Naive thymus-derived CD4-positive, alpha-beta T cell (primary cell): ENCODE measurements at regions not wholly inside any gene's neighbourhood (a gene's known extent, or its start where the extent isn't known, plus 50 kb on each side); places are given as distances from the start of the nearest gene placed in this dataset.

Experiments used
- ATAC-seq: fragments of 150-1000 bp; cut with Tn5 transposase; 2 replicates; pipeline ENCODE4 v1.10.0; 2021; ENCODE audit warnings: mild to moderate bottlenecking, moderate library complexity
- CTCF ChIA-PET: fragments of 350-600 bp; sonication (Branson Sonifier 250); formaldehyde crosslinking; loops from one replicate; lab custom pipeline; 2021; ENCODE audit warnings: antibody characterized with exemption; lab: Charles Lee
- POLR2A ChIA-PET: fragments of 350-600 bp; sonication (Branson Sonifier 250); formaldehyde crosslinking; loops from one replicate; lab custom pipeline; 2021; ENCODE audit warnings: antibody characterized with exemption, inconsistent platforms; lab: Charles Lee
- DNase-seq, 9 donors: peaks; one replicate each; pipeline versions ENCODE4 v3.0.0 to v3.0.0-alpha.2; 2020 to 2022; ENCODE audit warnings: mixed read lengths in 1 of 9
- H3K27ac ChIP-seq: one replicate; pipeline ENCODE4 v1.7.0; 2013; ENCODE audit warnings: mild to moderate bottlenecking, low read depth, low read length, moderate library complexity
- H3K27me3 ChIP-seq, 2 donors: one replicate each; pipeline ENCODE4 v1.7.0; 2013; ENCODE audit warnings: low read length in 2 of 2, mild to moderate bottlenecking in 2 of 2, moderate library complexity in 2 of 2; ENCODE audit not compliant: control insufficient read depth in 2 of 2, insufficient read depth in 2 of 2
- H3K36me3 ChIP-seq, 3 experiments: 1 replicate in 2 of 3; 2 replicates in 1 of 3; pipeline ENCODE4 v1.7.0; 2013; ENCODE audit warnings: low read length in 3 of 3, mild to moderate bottlenecking in 3 of 3, moderate library complexity in 1 of 3; ENCODE audit not compliant: insufficient read depth in 3 of 3, control insufficient read depth in 2 of 3
- H3K4me1 ChIP-seq, 2 donors: one replicate each; pipeline ENCODE4 v1.7.0; 2013; ENCODE audit warnings: low read length in 2 of 2, mild to moderate bottlenecking in 2 of 2, moderate library complexity in 1 of 2; ENCODE audit not compliant: control insufficient read depth in 2 of 2, insufficient read depth in 2 of 2
- H3K4me3 ChIP-seq: 2 replicates; pipeline ENCODE4 v1.7.0; 2013; ENCODE audit warnings: mild to moderate bottlenecking, low read length
- H3K9me3 ChIP-seq, 3 experiments: 1 replicate in 2 of 3; 2 replicates in 1 of 3; pipeline ENCODE4 v1.7.0; 2013; ENCODE audit warnings: low read length in 3 of 3; ENCODE audit not compliant: control insufficient read depth in 2 of 3
- H3K27ac Mint-ChIP-seq, 9 donors: one replicate each; pipeline ENCODE4 v1.8.0; 2020 to 2022; ENCODE audit warnings: mixed read lengths in 9 of 9, mild to moderate bottlenecking in 8 of 9, moderate library complexity in 5 of 9, inconsistent platforms in 2 of 9
- H3K27me3 Mint-ChIP-seq, 5 donors: one replicate each; pipeline ENCODE4 v1.8.0; 2021 to 2022; ENCODE audit warnings: mixed read lengths in 5 of 5, mild to moderate bottlenecking in 1 of 5
- H3K36me3 Mint-ChIP-seq, 5 donors: one replicate each; pipeline ENCODE4 v1.8.0; 2020 to 2022; ENCODE audit warnings: mixed read lengths in 5 of 5, mild to moderate bottlenecking in 3 of 5, inconsistent platforms in 1 of 5
- H3K4me1 Mint-ChIP-seq, 7 donors: one replicate each; pipeline ENCODE4 v1.8.0; 2020 to 2022; ENCODE audit warnings: mixed read lengths in 7 of 7, mild to moderate bottlenecking in 3 of 7, inconsistent platforms in 1 of 7
- H3K4me3 Mint-ChIP-seq, 10 donors: one replicate each; pipeline ENCODE4 v1.8.0; 2020 to 2022; ENCODE audit warnings: mild to moderate bottlenecking in 10 of 10, mixed read lengths in 10 of 10, moderate library complexity in 6 of 10, inconsistent platforms in 2 of 10
- H3K9me3 Mint-ChIP-seq, 11 donors: one replicate each; pipeline ENCODE4 v1.8.0; 2020 to 2022; ENCODE audit warnings: mixed read lengths in 11 of 11, mild to moderate bottlenecking in 4 of 11, inconsistent platforms in 1 of 11, moderate library complexity in 1 of 11
- intact Hi-C, 2 donors: fragments of 100-400 bp; cut with micrococcal nuclease; formaldehyde crosslinking; loops; one replicate each; pipeline ENCODE4 v1.15.1; 2023

- no peaks in the 10 kb centered on the region for H3K27me3 ChIP-seq
- H3K4me1 ChIP-seq, result no peaks in the 10 kb centered on the region
- POLR2A ChIA-PET, result no interaction called here
- no peak overlapping the region for H3K4me3 Mint-ChIP-seq
- DNase-seq (no peak), ATAC-seq (no peak)
- no peak overlapping the region for H3K27ac ChIP-seq
- H3K27ac Mint-ChIP-seq, result no peak overlapping the region
- H3K27me3 Mint-ChIP-seq, result peaks cover 11 to 23% (median 14%) of the 10 kb centered on the region in 5 donors
- H3K4me3 ChIP-seq, result no peak overlapping the region
- peaks cover 0 to 9% (median 0%) of the 10 kb centered on the region in 11 donors for H3K9me3 Mint-ChIP-seq
- H3K36me3 ChIP-seq, result no peaks in the 10 kb centered on the region
- H3K36me3 Mint-ChIP-seq, result no peaks in the 10 kb centered on the region
- CTCF ChIA-PET, result no interaction called here
- intact Hi-C loops, result no loop called here
- no peaks in the 10 kb centered on the region for H3K4me1 Mint-ChIP-seq
- H3K9me3 ChIP-seq, result no peaks in the 10 kb centered on the region
These were observed 384.6 kb downstream of the MATN1 start for GRCh38 chr1:30338765-30339164.

DNA sequence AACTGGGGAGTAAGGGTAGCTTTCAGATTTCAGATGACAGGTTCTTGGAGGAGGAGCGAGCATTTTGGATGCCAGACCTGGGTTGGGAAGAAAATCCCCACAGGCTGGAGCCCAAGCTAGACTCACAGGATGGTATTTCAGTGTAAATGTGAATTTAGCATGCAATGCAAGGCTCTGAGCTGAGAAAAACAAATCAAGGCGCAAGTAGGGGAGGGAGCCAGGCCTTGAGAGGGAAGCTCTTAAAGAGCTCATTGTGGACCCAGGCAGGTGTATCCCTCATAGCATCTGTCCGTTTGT, 386.1 kb downstream of the MATN1 start:
- DNase-seq, result no peak
- CTCF ChIA-PET, result no interaction called here
- intact Hi-C loops, result no loop called here

DNA sequence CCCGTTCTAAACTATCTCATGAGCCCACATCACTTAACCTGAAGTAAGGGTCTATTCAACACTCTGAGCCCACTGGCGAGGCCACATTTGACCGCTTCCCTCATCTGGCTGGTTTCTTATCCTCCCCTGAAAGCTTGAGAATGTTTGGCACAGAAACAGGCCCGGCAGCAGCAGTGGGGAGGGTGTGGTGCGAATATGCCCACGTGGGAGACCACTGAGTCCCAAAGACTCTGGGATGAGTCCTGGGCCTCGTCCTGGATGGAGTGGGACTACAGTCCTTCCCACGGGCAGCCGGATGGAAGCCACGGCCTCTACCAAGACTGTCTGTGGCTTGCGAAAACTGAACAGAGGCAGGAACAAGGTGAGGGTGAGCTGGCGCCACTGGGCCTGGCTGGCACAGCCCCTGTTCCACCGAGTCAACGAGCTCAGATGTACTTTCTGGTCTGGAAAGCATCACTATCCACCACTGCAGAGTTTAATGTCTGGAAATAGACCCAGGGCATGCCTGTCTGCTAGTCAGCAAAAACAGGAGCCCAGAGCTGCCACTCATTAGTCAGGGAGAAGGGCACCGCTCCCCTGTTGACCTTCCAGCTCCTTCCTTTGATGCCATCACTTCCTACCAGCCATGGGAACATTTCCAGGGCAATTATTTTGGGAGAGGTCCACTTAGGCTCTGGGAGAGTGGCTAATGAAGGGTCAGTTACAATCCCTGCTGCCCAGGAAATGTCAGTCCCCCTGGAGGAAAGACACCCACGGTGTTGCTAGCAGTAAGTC, 386.6 kb downstream of the MATN1 start:
- Histone ChIP-seq H3K9me3 (no peaks in the 10 kb centered on the region), H3K4me1 (no peaks in the 10 kb centered on the region), H3K27ac (no peak overlapping the region), H3K27me3 (no peaks in the 10 kb centered on the region), H3K4me3 (no peak overlapping the region), H3K36me3 (no peaks in the 10 kb centered on the region)
- Mint-ChIP-seq H3K9me3 (no peaks in the 10 kb centered on the region), H3K4me1 (no peaks in the 10 kb centered on the region), H3K36me3 (no peaks in the 10 kb centered on the region), H3K4me3 (no peak overlapping the region), H3K27ac (no peak overlapping the region), H3K27me3 (peaks cover 0 to 14% (median 5%) of the 10 kb centered on the region in 5 donors)
- intact Hi-C loops, result no loop called here
- ChIA-PET CTCF (no interaction called here), POLR2A (no interaction called here)
- DNase-seq, result no peak
- ATAC-seq, result no peak

More for the DNA sequence above, 386.1 kb downstream of the MATN1 start:
- H3K4me3 ChIP-seq, result no peak overlapping the region
- Mint-ChIP-seq H3K9me3 (no peaks in the 10 kb centered on the region), H3K27me3 (peaks cover 4 to 14% (median 5%) of the 10 kb centered on the region in 5 donors), H3K4me1 (no peaks in the 10 kb centered on the region), H3K4me3 (no peak overlapping the region), H3K27ac (no peak overlapping the region), H3K36me3 (no peaks in the 10 kb centered on the region)
- POLR2A ChIA-PET, result no interaction called here
- ATAC-seq, result no peak
- H3K9me3 ChIP-seq, result no peaks in the 10 kb centered on the region
- no peaks in the 10 kb centered on the region for H3K4me1 ChIP-seq
- H3K36me3 ChIP-seq, result no peaks in the 10 kb centered on the region
- no peak overlapping the region for H3K27ac ChIP-seq
- no peaks in the 10 kb centered on the region for H3K27me3 ChIP-seq

- Histone ChIP-seq H3K27ac (no peak overlapping the region), H3K27me3 (no peaks in the 10 kb centered on the region), H3K4me1 (no peaks in the 10 kb centered on the region), H3K36me3 (no peaks in the 10 kb centered on the region), H3K9me3 (no peaks in the 10 kb centered on the region), H3K4me3 (no peak overlapping the region)
- H3K4me1 Mint-ChIP-seq, result no peaks in the 10 kb centered on the region
- no peaks in the 10 kb centered on the region for H3K9me3 Mint-ChIP-seq
- no peak overlapping the region for H3K4me3 Mint-ChIP-seq
- DNase-seq (no peak), ATAC-seq (no peak)
- no peak overlapping the region for H3K27ac Mint-ChIP-seq
- H3K36me3 Mint-ChIP-seq, result no peaks in the 10 kb centered on the region
- ChIA-PET POLR2A (no interaction called here), CTCF (no interaction called here)
- intact Hi-C loops, result no loop called here
- H3K27me3 Mint-ChIP-seq, result peaks cover 0 to 10% (median 2%) of the 10 kb centered on the region in 5 donors
These were observed 387.4 kb downstream of the MATN1 start for GRCh38 chr1:30335997-30336390.

GRCh38 chr1:30335389-30335996, 387.9 kb downstream of the MATN1 start:
- H3K4me1 Mint-ChIP-seq, result no peaks in the 10 kb centered on the region
- Histone ChIP-seq H3K4me3 (no peak overlapping the region), H3K4me1 (no peaks in the 10 kb centered on the region), H3K27me3 (no peaks in the 10 kb centered on the region), H3K9me3 (no peaks in the 10 kb centered on the region), H3K36me3 (no peaks in the 10 kb centered on the region), H3K27ac (no peak overlapping the region)
- H3K27me3 Mint-ChIP-seq, result peaks cover 0 to 6% (median 0%) of the 10 kb centered on the region in 5 donors
- ATAC-seq (no peak), DNase-seq (no peak)
- no peak overlapping the region for H3K27ac Mint-ChIP-seq
- ChIA-PET CTCF (no interaction called here), POLR2A (no interaction called here)
- no peaks in the 10 kb centered on the region for H3K9me3 Mint-ChIP-seq
- no peaks in the 10 kb centered on the region for H3K36me3 Mint-ChIP-seq
- intact Hi-C loops, result no loop called here
- H3K4me3 Mint-ChIP-seq, result no peak overlapping the region

GRCh38 chr1:30334767-30335166, 388.6 kb downstream of the MATN1 start:
- CTCF ChIA-PET, result no interaction called here
- DNase-seq, result no peak
- Mint-ChIP-seq H3K27ac (no peak overlapping the region), H3K36me3 (no peaks in the 10 kb centered on the region), H3K4me1 (no peaks in the 10 kb centered on the region), H3K27me3 (peaks cover 0 to under 1% (median 0%) of the 10 kb centered on the region in 5 donors), H3K9me3 (no peaks in the 10 kb centered on the region), H3K4me3 (no peak overlapping the region)
- Histone ChIP-seq H3K9me3 (no peaks in the 10 kb centered on the region), H3K4me3 (no peak overlapping the region), H3K27me3 (no peaks in the 10 kb centered on the region), H3K36me3 (no peaks in the 10 kb centered on the region), H3K4me1 (no peaks in the 10 kb centered on the region), H3K27ac (no peak overlapping the region)
- POLR2A ChIA-PET, result no interaction called here
- intact Hi-C loops, result no loop called here
- ATAC-seq, result no peak
